PC-9 (cell line): ENCODE measurements at regions not wholly inside any gene's neighbourhood (a gene's known extent, or its start where the extent isn't known, plus 50 kb on each side); places are given as distances from the start of the nearest gene placed in this dataset.

ENCODE experiments used
- BruUV-seq: library from RNA; stranded (reverse); fragments of 400-500 nt; replicated peaks from 2 replicates; lab custom pipeline; 2021; lab: Mats Ljungman, UMichigan
- CTCF ChIA-PET: fragments of 300-600 bp; sonication (Branson Sonifier 250); formaldehyde crosslinking; loops from one replicate; lab custom pipeline; 2022; ENCODE audit warnings: antibody characterized with exemption; lab: Charles Lee
- POLR2A ChIA-PET: fragments of 300-600 bp; sonication (Branson Sonifier 250); formaldehyde crosslinking; loops from one replicate; lab custom pipeline; 2022; ENCODE audit warnings: antibody characterized with exemption; ENCODE audit not compliant: unreplicated experiment; lab: Charles Lee
- DNase-seq, 2 experiments: peaks; one replicate each; pipeline versions ENCODE4 v3.0.0 to v3.0.0-alpha.2; 2015 to 2022; ENCODE audit warnings: mixed read lengths in 1 of 2
- H2AFZ ChIP-seq: fragments of 200-600 bp; sonication (generic); 2 replicates; pipeline ENCODE4 v1.8.1; 2017; ENCODE audit warnings: antibody characterized with exemption
- H3F3A ChIP-seq: fragments of 200-600 bp; sonication (generic); 2 replicates; pipeline ENCODE4 v1.8.1; 2017; ENCODE audit warnings: antibody characterized with exemption, mild to moderate bottlenecking, low read depth; ENCODE audit not compliant: insufficient read depth
- H3K27ac ChIP-seq: fragments of 200-600 bp; sonication (generic); 2 replicates; pipeline ENCODE4 v1.6.1; 2016; ENCODE audit warnings: mixed run types
- H3K27me3 ChIP-seq: fragments of 200-600 bp; sonication (generic); 2 replicates; pipeline ENCODE4 v1.6.1; 2016; ENCODE audit warnings: low read depth, mixed run types; ENCODE audit not compliant: insufficient read depth
- H3K36me3 ChIP-seq: fragments of 200-600 bp; sonication (generic); 2 replicates; pipeline ENCODE4 v1.6.1; 2016; ENCODE audit warnings: low read depth, mixed run types
- H3K4me1 ChIP-seq: fragments of 200-600 bp; sonication (generic); replicated peaks from 2 replicates; pipeline ENCODE4 v1.6.1; 2016; ENCODE audit warnings: mixed run types; ENCODE audit not compliant: insufficient read depth
- H3K4me2 ChIP-seq: fragments of 200-600 bp; sonication (generic); 2 replicates; pipeline ENCODE4 v1.6.1; 2017; ENCODE audit warnings: mixed run types
- H3K4me3 ChIP-seq: fragments of 200-600 bp; sonication (generic); 2 replicates; pipeline ENCODE4 v1.6.1; 2016; ENCODE audit warnings: mixed run types
- H3K79me2 ChIP-seq: fragments of 200-600 bp; sonication (generic); 2 replicates; pipeline ENCODE4 v1.6.1; 2017; ENCODE audit warnings: low read depth, mixed run types
- H3K9me2 ChIP-seq: fragments of 200-600 bp; sonication (generic); 2 replicates; pipeline ENCODE4 v1.8.1; 2017; ENCODE audit warnings: mild to moderate bottlenecking; ENCODE audit not compliant: insufficient read depth
- H3K9me3 ChIP-seq: fragments of 200-600 bp; sonication (generic); 2 replicates; pipeline ENCODE4 v1.8.1; 2016; ENCODE audit warnings: low read depth; ENCODE audit not compliant: insufficient read depth
- H4K20me1 ChIP-seq: fragments of 200-600 bp; sonication (generic); 2 replicates; pipeline ENCODE4 v1.8.1; 2017; ENCODE audit not compliant: insufficient read depth
- CTCF ChIP-seq: fragments of 200-600 bp; sonication (generic); conservative IDR thresholded peaks from 2 replicates; pipeline ENCODE4 v1.6.1; 2017; ENCODE audit warnings: mixed run types, antibody characterized with exemption, mild to moderate bottlenecking, moderate library complexity
- EZH2 ChIP-seq: fragments of 200-600 bp; sonication (generic); IDR thresholded peaks from 2 replicates; pipeline ENCODE4 v1.8.0; 2017; ENCODE audit warnings: antibody characterized with exemption, low read depth
- intact Hi-C: fragments of 100-400 bp; cut with micrococcal nuclease; formaldehyde crosslinking; loops from one replicate; pipeline ENCODE4 v1.10.0; 2022; ENCODE audit not compliant: unreplicated experiment

- TF ChIP-seq CTCF = no peak
- TF ChIP-seq EZH2 = no peak
- Histone ChIP-seq H3K4me3 (no peak overlapping the region), H3K9me2 (no peaks in the 10 kb centered on the region), H3K36me3 (no peaks in the 10 kb centered on the region), H4K20me1 (no peaks in the 10 kb centered on the region), H2AFZ (no peak overlapping the region), H3K27ac (no peak overlapping the region), H3K4me2 (no peak overlapping the region), H3K79me2 (no peaks in the 10 kb centered on the region), H3F3A (no peaks in the 10 kb centered on the region), H3K4me1 (no peaks in the 10 kb centered on the region), H3K27me3 (peaks cover 42% of the 10 kb centered on the region), H3K9me3 (no peaks in the 10 kb centered on the region)
- intact Hi-C loops = no loop called here
- BruUV-seq = no TSS peak
- ChIA-PET POLR2A (no interaction called here), CTCF (no interaction called here)
- no peak for DNase-seq
Observed at GRCh38 chr22:26851125-26851524, 193.7 kb downstream of the MIAT start.

GRCh38 chr22:26852176-26852575, 194.8 kb downstream of the MIAT start:
- Histone ChIP-seq H3K9me2 (no peaks in the 10 kb centered on the region), H3K9me3 (no peaks in the 10 kb centered on the region), H3K79me2 (no peaks in the 10 kb centered on the region), H4K20me1 (no peaks in the 10 kb centered on the region), H3K4me3 (no peak overlapping the region), H3K4me2 (no peak overlapping the region), H3F3A (no peaks in the 10 kb centered on the region), H3K27me3 (peaks cover 53% of the 10 kb centered on the region), H3K4me1 (no peaks in the 10 kb centered on the region), H3K27ac (no peak overlapping the region), H2AFZ (no peak overlapping the region), H3K36me3 (no peaks in the 10 kb centered on the region)
- TF ChIP-seq EZH2 = no peak
- no peak for TF ChIP-seq CTCF
- BruUV-seq = no TSS peak
- intact Hi-C loops = no loop called here
- POLR2A ChIA-PET = no interaction called here
- no peak for DNase-seq
- CTCF ChIA-PET = no interaction called here

- no peak overlapping the region for H3K4me2 ChIP-seq
- TF ChIP-seq EZH2 (no peak), CTCF (no peak)
- no peak overlapping the region for H2AFZ ChIP-seq
- no peak overlapping the region for H3K27ac ChIP-seq
- peaks cover 61% of the 10 kb centered on the region for H3K27me3 ChIP-seq
- H3F3A ChIP-seq = no peaks in the 10 kb centered on the region
- no peaks in the 10 kb centered on the region for H3K4me1 ChIP-seq
- no peaks in the 10 kb centered on the region for H3K9me3 ChIP-seq
- no peaks in the 10 kb centered on the region for H3K9me2 ChIP-seq
- H3K36me3 ChIP-seq = no peaks in the 10 kb centered on the region
- no peaks in the 10 kb centered on the region for H3K79me2 ChIP-seq
- no peaks in the 10 kb centered on the region for H4K20me1 ChIP-seq
- CTCF ChIA-PET = no interaction called here
- no peak overlapping the region for H3K4me3 ChIP-seq
- intact Hi-C loops = no loop called here
- POLR2A ChIA-PET = no interaction called here
- DNase-seq = no peak
- no TSS peak for BruUV-seq
Observed at GRCh38 chr22:26853071-26853470, 195.7 kb downstream of the MIAT start.
